ENCODE measurements at regions not wholly inside any gene's neighbourhood (a gene's known extent, or its start where the extent isn't known, plus 50 kb on each side); places are given as distances from the start of the nearest gene placed in this dataset.

- no peak overlapping the region for H3K4me3 ChIP-seq
- H3K9me3 ChIP-seq: no peaks in the 10 kb centered on the region
- TF ChIP-seq POLR2A (IDR thresholded peaks at IDR 0.05): no peak
- TF ChIP-seq CTCF (IDR thresholded peaks at IDR 0.05 in 4 of 5, conservative IDR thresholded peaks at IDR 0.05 in 1 of 5): no peak
- no peak overlapping the region for H3K27ac ChIP-seq
- in situ Hi-C loops (cut with MboI; ENCODE audit: low sequenced_read_pairs in 4 of 4) (no loop called here), intact Hi-C loops (cut with DNase I; ENCODE audit: low total_unique reads) (no loop called here)
- DNase-seq (no peak), ATAC-seq (no peak)
- no peaks in the 10 kb centered on the region for H3K4me1 ChIP-seq
- H3K27me3 ChIP-seq: no peaks in the 10 kb centered on the region
- H3K36me3 ChIP-seq: no peaks in the 10 kb centered on the region
Measured at GRCh38 chr11:91969486-91969885, 255.1 kb upstream of the FAT3 start.

- TF ChIP-seq CTCF (IDR thresholded peaks at IDR 0.05 in 4 of 5, conservative IDR thresholded peaks at IDR 0.05 in 1 of 5): no peak
- TF ChIP-seq POLR2A (IDR thresholded peaks at IDR 0.05): no peak
- Histone ChIP-seq H3K27ac (no peak overlapping the region), H3K27me3 (no peaks in the 10 kb centered on the region), H3K4me3 (no peak overlapping the region), H3K9me3 (no peaks in the 10 kb centered on the region), H3K4me1 (no peaks in the 10 kb centered on the region), H3K36me3 (no peaks in the 10 kb centered on the region)
- DNase-seq: no peak
- in situ Hi-C loops (cut with MboI; ENCODE audit: low sequenced_read_pairs in 4 of 4) (no loop called here), intact Hi-C loops (cut with DNase I; ENCODE audit: low total_unique reads) (no loop called here)
- ATAC-seq: no peak
Measured at GRCh38 chr11:91967691-91968045, 256.9 kb upstream of the FAT3 start.

- DNase-seq (no peak), ATAC-seq (no peak)
- TF ChIP-seq POLR2A (IDR thresholded peaks at IDR 0.05) (no peak), CTCF (IDR thresholded peaks at IDR 0.05 in 4 of 5, conservative IDR thresholded peaks at IDR 0.05 in 1 of 5) (no peak)
- no peaks in the 10 kb centered on the region for H3K36me3 ChIP-seq
- H3K27ac ChIP-seq: no peak overlapping the region
- no peaks in the 10 kb centered on the region for H3K4me1 ChIP-seq
- in situ Hi-C loops (cut with MboI; ENCODE audit: low sequenced_read_pairs in 4 of 4) (no loop called here), intact Hi-C loops (cut with DNase I; ENCODE audit: low total_unique reads) (no loop called here)
- no peaks in the 10 kb centered on the region for H3K27me3 ChIP-seq
- H3K4me3 ChIP-seq: no peak overlapping the region
- H3K9me3 ChIP-seq: no peaks in the 10 kb centered on the region
Measured at GRCh38 chr11:91967026-91967690, 257.5 kb upstream of the FAT3 start.

GRCh38 chr11:91966368-91966767 lies 258.2 kb upstream of the FAT3 start:
- no peaks in the 10 kb centered on the region for H3K9me3 ChIP-seq
- TF ChIP-seq CTCF (IDR thresholded peaks at IDR 0.05 in 4 of 5, conservative IDR thresholded peaks at IDR 0.05 in 1 of 5): no peak
- no peak for TF ChIP-seq POLR2A (IDR thresholded peaks at IDR 0.05)
- H3K27ac ChIP-seq: no peak overlapping the region
- DNase-seq: no peak
- H3K27me3 ChIP-seq: no peaks in the 10 kb centered on the region
- no peak overlapping the region for H3K4me3 ChIP-seq
- intact Hi-C loops (cut with DNase I; ENCODE audit: low total_unique reads): no loop called here
- H3K36me3 ChIP-seq: no peaks in the 10 kb centered on the region
- in situ Hi-C loops (cut with MboI; ENCODE audit: low sequenced_read_pairs in 4 of 4): no loop called here
- no peak for ATAC-seq
- H3K4me1 ChIP-seq: no peaks in the 10 kb centered on the region

GRCh38 chr11:91960770-91961169 lies 263.8 kb upstream of the FAT3 start:
- no peaks in the 10 kb centered on the region for H3K9me3 ChIP-seq
- in situ Hi-C loops (cut with MboI; ENCODE audit: low sequenced_read_pairs in 4 of 4): no loop called here
- no peak for ATAC-seq

More at GRCh38 chr11:91960770-91961169, 263.8 kb upstream of the FAT3 start:
- no peak for TF ChIP-seq CTCF (IDR thresholded peaks at IDR 0.05 in 4 of 5, conservative IDR thresholded peaks at IDR 0.05 in 1 of 5)
- TF ChIP-seq POLR2A (IDR thresholded peaks at IDR 0.05): no peak
- Histone ChIP-seq H3K36me3 (no peaks in the 10 kb centered on the region), H3K27me3 (no peaks in the 10 kb centered on the region), H3K27ac (no peak overlapping the region), H3K4me1 (no peaks in the 10 kb centered on the region), H3K4me3 (no peak overlapping the region)
- intact Hi-C loops (cut with DNase I; ENCODE audit: low total_unique reads): no loop called here
- DNase-seq: no peak
